ENCODE measurements at regions not wholly inside any gene's neighbourhood (a gene's known extent, or its start where the extent isn't known, plus 50 kb on each side); places are given as distances from the start of the nearest gene placed in this dataset.
A peak's percentile ranks its signal among the peaks of the same experiment; 100 is the strongest.

- DNase-seq (ENCODE audit: insufficient read length, low spot score) (no peak), FAIRE-seq (no peak)
- TF ChIP-seq TAF1 (IDR thresholded peaks at IDR 0.05; ENCODE audit: low read depth, low read length), result no peak
- TF ChIP-seq POLR2AphosphoS5 (IDR thresholded peaks at IDR 0.05; ENCODE audit: low read depth, low read length), result no peak
Observed at GRCh38 chr9:17846948-17847655, 268.2 kb downstream of the SH3GL2 start.

- no peak for FAIRE-seq
- TF ChIP-seq POLR2AphosphoS5 (IDR thresholded peaks at IDR 0.05; ENCODE audit: low read depth, low read length) (no peak), POU2F2 (IDR thresholded peaks at IDR 0.05; ENCODE audit: low read depth, low read length) (no peak), PAX5 (IDR thresholded peaks at IDR 0.05; ENCODE audit: insufficient read depth, low read length, severe bottlenecking) (no peak), POLR2A (IDR thresholded peaks at IDR 0.05; ENCODE audit: low read depth, low read length) (no peak)
- DNase-seq (ENCODE audit: insufficient read length, low spot score), result no peak
Observed at GRCh38 chr9:17847908-17848307, 269.0 kb downstream of the SH3GL2 start.

GRCh38 chr9:17852108-17852507 lies 273.2 kb downstream of the SH3GL2 start:
- FAIRE-seq, result no peak
- DNase-seq (ENCODE audit: insufficient read length, low spot score), result no peak
- TF ChIP-seq POLR2A (IDR thresholded peaks at IDR 0.05; ENCODE audit: low read depth, low read length), result no peak
- no peak for TF ChIP-seq SPI1 (IDR thresholded peaks at IDR 0.05; ENCODE audit: low read depth, low read length)
- no peak for TF ChIP-seq POLR2AphosphoS5 (IDR thresholded peaks at IDR 0.05; ENCODE audit: low read depth, low read length)
- no peak for TF ChIP-seq PAX5 (IDR thresholded peaks at IDR 0.05; ENCODE audit: insufficient read depth, low read length, severe bottlenecking)
- no peak for TF ChIP-seq POU2F2 (IDR thresholded peaks at IDR 0.05; ENCODE audit: low read depth, low read length)
- no peak for TF ChIP-seq TAF1 (IDR thresholded peaks at IDR 0.05; ENCODE audit: low read depth, low read length)

- FAIRE-seq (no peak), DNase-seq (ENCODE audit: insufficient read length, low spot score) (no peak)
- no peak for TF ChIP-seq POLR2AphosphoS5 (IDR thresholded peaks at IDR 0.05; ENCODE audit: low read depth, low read length)
- no peak for TF ChIP-seq PAX5 (IDR thresholded peaks at IDR 0.05; ENCODE audit: insufficient read depth, low read length, severe bottlenecking)
- TF ChIP-seq TAF1 (IDR thresholded peaks at IDR 0.05; ENCODE audit: low read depth, low read length), result no peak
- no peak for TF ChIP-seq POU2F2 (IDR thresholded peaks at IDR 0.05; ENCODE audit: low read depth, low read length)
- TF ChIP-seq SPI1 (IDR thresholded peaks at IDR 0.05; ENCODE audit: low read depth, low read length), result no peak
- no peak for TF ChIP-seq POLR2A (IDR thresholded peaks at IDR 0.05; ENCODE audit: low read depth, low read length)
Observed at GRCh38 chr9:17854487-17854886, 275.6 kb downstream of the SH3GL2 start.

- TF ChIP-seq TAF1 (IDR thresholded peaks at IDR 0.05; ENCODE audit: low read depth, low read length) (no peak), POLR2AphosphoS5 (IDR thresholded peaks at IDR 0.05; ENCODE audit: low read depth, low read length) (no peak), POU2F2 (IDR thresholded peaks at IDR 0.05; ENCODE audit: low read depth, low read length) (no peak), POLR2A (IDR thresholded peaks at IDR 0.05; ENCODE audit: low read depth, low read length) (no peak), PAX5 (IDR thresholded peaks at IDR 0.05; ENCODE audit: insufficient read depth, low read length, severe bottlenecking) (no peak), SPI1 (IDR thresholded peaks at IDR 0.05; ENCODE audit: low read depth, low read length) (no peak)
- DNase-seq (ENCODE audit: insufficient read length, low spot score) (no peak), FAIRE-seq (no peak)
Observed at GRCh38 chr9:17856995-17857394, 278.1 kb downstream of the SH3GL2 start.

- no peak for FAIRE-seq
- DNase-seq (ENCODE audit: insufficient read length, low spot score), result no peak
- no peak for TF ChIP-seq POU2F2 (IDR thresholded peaks at IDR 0.05; ENCODE audit: low read depth, low read length)
- no peak for TF ChIP-seq PAX5 (IDR thresholded peaks at IDR 0.05; ENCODE audit: insufficient read depth, low read length, severe bottlenecking)
- TF ChIP-seq TAF1 (IDR thresholded peaks at IDR 0.05; ENCODE audit: low read depth, low read length), result no peak
- no peak for TF ChIP-seq POLR2AphosphoS5 (IDR thresholded peaks at IDR 0.05; ENCODE audit: low read depth, low read length)
- no peak for TF ChIP-seq SPI1 (IDR thresholded peaks at IDR 0.05; ENCODE audit: low read depth, low read length)
- no peak for TF ChIP-seq POLR2A (IDR thresholded peaks at IDR 0.05; ENCODE audit: low read depth, low read length)
Observed at GRCh38 chr9:17859228-17859627, 280.4 kb downstream of the SH3GL2 start.

- FAIRE-seq (no peak), DNase-seq (ENCODE audit: insufficient read length, low spot score) (no peak)
- no peak for TF ChIP-seq POLR2AphosphoS5 (IDR thresholded peaks at IDR 0.05; ENCODE audit: low read depth, low read length)
- TF ChIP-seq TAF1 (IDR thresholded peaks at IDR 0.05; ENCODE audit: low read depth, low read length), result no peak
- no peak for TF ChIP-seq SPI1 (IDR thresholded peaks at IDR 0.05; ENCODE audit: low read depth, low read length)
- no peak for TF ChIP-seq POU2F2 (IDR thresholded peaks at IDR 0.05; ENCODE audit: low read depth, low read length)
- TF ChIP-seq POLR2A (IDR thresholded peaks at IDR 0.05; ENCODE audit: low read depth, low read length), result no peak
- TF ChIP-seq PAX5 (IDR thresholded peaks at IDR 0.05; ENCODE audit: insufficient read depth, low read length, severe bottlenecking), result no peak
Observed at GRCh38 chr9:17859987-17860386, 281.1 kb downstream of the SH3GL2 start.

- no peak for TF ChIP-seq PAX5 (IDR thresholded peaks at IDR 0.05; ENCODE audit: insufficient read depth, low read length, severe bottlenecking)
- no peak for TF ChIP-seq TAF1 (IDR thresholded peaks at IDR 0.05; ENCODE audit: low read depth, low read length)
- TF ChIP-seq POLR2A (IDR thresholded peaks at IDR 0.05; ENCODE audit: low read depth, low read length), result no peak
- no peak for FAIRE-seq
- DNase-seq (ENCODE audit: insufficient read length, low spot score), result no peak
Observed at GRCh38 chr9:17862101-17862500, 283.2 kb downstream of the SH3GL2 start.

- TF ChIP-seq TAF1 (IDR thresholded peaks at IDR 0.05; ENCODE audit: low read depth, low read length) (no peak), POU2F2 (IDR thresholded peaks at IDR 0.05; ENCODE audit: low read depth, low read length) (no peak), POLR2A (IDR thresholded peaks at IDR 0.05; ENCODE audit: low read depth, low read length) (no peak), SPI1 (IDR thresholded peaks at IDR 0.05; ENCODE audit: low read depth, low read length) (no peak), POLR2AphosphoS5 (IDR thresholded peaks at IDR 0.05; ENCODE audit: low read depth, low read length) (no peak), PAX5 (IDR thresholded peaks at IDR 0.05; ENCODE audit: insufficient read depth, low read length, severe bottlenecking) (no peak)
- FAIRE-seq (no peak), DNase-seq (ENCODE audit: insufficient read length, low spot score) (no peak)
Observed at GRCh38 chr9:17862629-17863028, 283.8 kb downstream of the SH3GL2 start.

- no peak for DNase-seq (ENCODE audit: insufficient read length, low spot score)
- TF ChIP-seq POLR2A (IDR thresholded peaks at IDR 0.05; ENCODE audit: low read depth, low read length) (no peak), PAX5 (IDR thresholded peaks at IDR 0.05; ENCODE audit: insufficient read depth, low read length, severe bottlenecking) (peak; percentile 75)
- peak; percentile 76 for FAIRE-seq
Observed at GRCh38 chr9:17863213-17863883, 284.5 kb downstream of the SH3GL2 start.
